ENCODE measurements at regions not wholly inside any gene's neighbourhood (a gene's known extent, or its start where the extent isn't known, plus 50 kb on each side); places are given as distances from the start of the nearest gene placed in this dataset.

DNA sequence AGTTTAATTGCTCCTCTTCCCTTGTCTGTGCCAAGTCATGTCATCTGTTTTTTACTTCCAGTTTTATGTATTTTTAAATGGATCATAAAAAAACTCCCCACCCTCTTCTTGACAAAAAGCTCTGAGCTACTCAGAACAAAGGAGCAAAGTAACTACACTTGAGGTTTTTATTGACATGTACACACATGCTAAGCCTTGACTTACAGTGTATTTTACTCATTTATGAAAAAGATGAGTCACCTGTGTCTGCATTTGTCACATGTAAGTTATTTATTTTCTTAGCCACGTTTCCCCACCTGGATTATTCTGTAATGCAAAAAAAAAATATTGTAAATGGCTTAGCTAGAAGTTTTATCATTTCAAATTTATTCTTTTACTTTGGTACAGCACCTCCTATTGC, 628.8 kb upstream of the SLC35B3 start:
- Histone ChIP-seq H3K27ac (ENCODE audit: low read depth in 1 of 2, low read length in 2 of 2) (no peak overlapping the region), H3K27me3 (ENCODE audit: control insufficient read depth in 4 of 4, insufficient read depth in 4 of 4, low read length in 3 of 4) (no peaks in the 10 kb centered on the region), H3K9ac (ENCODE audit: low read depth in 1 of 2, low read length in 2 of 2) (no peak overlapping the region), H3K4me3 (ENCODE audit: low read depth in 1 of 3, low read length in 3 of 3) (no peak overlapping the region), H3K36me3 (ENCODE audit: control insufficient read depth in 4 of 4, insufficient read depth in 3 of 4, low read depth in 1 of 4, low read length in 3 of 4) (no peaks in the 10 kb centered on the region), H3K9me3 (ENCODE audit: control insufficient read depth in 4 of 4, low read length in 3 of 4) (no peaks in the 10 kb centered on the region), H3K4me1 (ENCODE audit: control insufficient read depth in 4 of 4, insufficient read depth in 4 of 4, low read length in 3 of 4) (no peaks in the 10 kb centered on the region)
- DNase-seq (ENCODE audit: low spot score), result no peak
- TF ChIP-seq RXRA (IDR thresholded peaks at IDR 0.05) (no peak), SP1 (IDR thresholded peaks at IDR 0.05) (no peak), FOXA1 (IDR thresholded peaks at IDR 0.05) (no peak), NR2F2 (IDR thresholded peaks at IDR 0.05) (no peak), GABPA (IDR thresholded peaks at IDR 0.05 in 1 of 2, conservative IDR thresholded peaks at IDR 0.05 in 1 of 2) (no peak), FOXA2 (IDR thresholded peaks at IDR 0.05) (no peak), CTCF (IDR thresholded peaks at IDR 0.05; ENCODE audit: low read depth, low read length, missing input control) (no peak)
- TF ChIP-seq, protein P1, sequence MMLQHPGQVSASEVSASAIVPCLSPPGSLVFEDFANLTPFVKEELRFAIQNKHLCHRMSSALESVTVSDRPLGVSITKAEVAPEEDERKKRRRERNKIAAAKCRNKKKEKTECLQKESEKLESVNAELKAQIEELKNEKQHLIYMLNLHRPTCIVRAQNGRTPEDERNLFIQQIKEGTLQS (IDR thresholded peaks at IDR 0.05), result no peak
- WGBS, result 87% methylated on average over 1 of the region's 1 CpG

DNA sequence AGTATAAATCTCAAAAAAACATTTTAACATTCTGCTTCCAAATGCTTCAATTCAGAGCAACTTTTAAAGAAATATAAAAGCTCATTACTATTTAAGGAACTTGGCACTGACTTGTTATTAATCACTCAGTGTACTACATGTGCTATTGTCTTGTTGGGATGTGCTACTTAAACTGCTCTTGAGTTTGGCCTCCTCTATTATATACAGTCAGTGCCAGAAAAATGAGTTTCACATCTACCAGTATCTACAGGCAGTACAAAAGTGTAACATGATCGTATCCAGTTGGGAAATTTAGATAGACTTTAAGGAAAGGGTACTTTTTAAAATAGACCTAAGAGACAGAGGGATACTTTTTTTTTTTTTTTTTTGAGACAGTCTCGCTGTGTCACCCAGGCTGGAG, 627.3 kb upstream of the SLC35B3 start:
- Histone ChIP-seq H3K9ac (ENCODE audit: low read depth in 1 of 2, low read length in 2 of 2) (no peak overlapping the region), H3K36me3 (ENCODE audit: control insufficient read depth in 4 of 4, insufficient read depth in 3 of 4, low read depth in 1 of 4, low read length in 3 of 4) (no peaks in the 10 kb centered on the region), H3K9me3 (ENCODE audit: control insufficient read depth in 4 of 4, low read length in 3 of 4) (no peaks in the 10 kb centered on the region), H3K27me3 (ENCODE audit: control insufficient read depth in 4 of 4, insufficient read depth in 4 of 4, low read length in 3 of 4) (no peaks in the 10 kb centered on the region), H3K4me3 (ENCODE audit: low read depth in 1 of 3, low read length in 3 of 3) (no peak overlapping the region), H3K4me1 (ENCODE audit: control insufficient read depth in 4 of 4, insufficient read depth in 4 of 4, low read length in 3 of 4) (no peaks in the 10 kb centered on the region), H3K27ac (ENCODE audit: low read depth in 1 of 2, low read length in 2 of 2) (no peak overlapping the region)
- no peak for TF ChIP-seq REST (IDR thresholded peaks at IDR 0.05)
- no peak for TF ChIP-seq RXRA (IDR thresholded peaks at IDR 0.05)
- TF ChIP-seq YY1 (IDR thresholded peaks at IDR 0.05), result no peak
- no peak for TF ChIP-seq ZBTB33 (IDR thresholded peaks at IDR 0.05)
- no peak for TF ChIP-seq FOXA2 (IDR thresholded peaks at IDR 0.05)
- no peak for TF ChIP-seq FOXA1 (IDR thresholded peaks at IDR 0.05)
- no peak for TF ChIP-seq HNF4G (IDR thresholded peaks at IDR 0.05)
- TF ChIP-seq CTCF (IDR thresholded peaks at IDR 0.05; ENCODE audit: low read depth, low read length, missing input control), result no peak
- no peak for TF ChIP-seq SP1 (IDR thresholded peaks at IDR 0.05)
- TF ChIP-seq HNF4A (conservative IDR thresholded peaks at IDR 0.05), result no peak
- no peak for TF ChIP-seq EGR1 (IDR thresholded peaks at IDR 0.05; ENCODE audit: low read depth in 2 of 2)
- TF ChIP-seq NR2F2 (IDR thresholded peaks at IDR 0.05), result no peak
- TF ChIP-seq, protein P2, sequence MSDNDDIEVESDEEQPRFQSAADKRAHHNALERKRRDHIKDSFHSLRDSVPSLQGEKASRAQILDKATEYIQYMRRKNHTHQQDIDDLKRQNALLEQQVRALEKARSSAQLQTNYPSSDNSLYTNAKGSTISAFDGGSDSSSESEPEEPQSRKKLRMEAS (IDR thresholded peaks at IDR 0.05), result no peak
- TF ChIP-seq JUND (IDR thresholded peaks at IDR 0.05), result no peak
- TF ChIP-seq TAF1 (conservative IDR thresholded peaks at IDR 0.05), result no peak
- no peak for TF ChIP-seq GABPA (IDR thresholded peaks at IDR 0.05 in 1 of 2, conservative IDR thresholded peaks at IDR 0.05 in 1 of 2)
- TF ChIP-seq, protein P1 (IDR thresholded peaks at IDR 0.05), result no peak
- TF ChIP-seq RAD21 (IDR thresholded peaks at IDR 0.05), result no peak
- 86% methylated on average over 2 of the region's 2 CpGs for WGBS
- DNase-seq (ENCODE audit: low spot score), result no peak

Measured in liver (tissue), 8 donors.